ENCODE measurements at regions not wholly inside any gene's neighbourhood (a gene's known extent, or its start where the extent isn't known, plus 50 kb on each side); places are given as distances from the start of the nearest gene placed in this dataset.

DNA sequence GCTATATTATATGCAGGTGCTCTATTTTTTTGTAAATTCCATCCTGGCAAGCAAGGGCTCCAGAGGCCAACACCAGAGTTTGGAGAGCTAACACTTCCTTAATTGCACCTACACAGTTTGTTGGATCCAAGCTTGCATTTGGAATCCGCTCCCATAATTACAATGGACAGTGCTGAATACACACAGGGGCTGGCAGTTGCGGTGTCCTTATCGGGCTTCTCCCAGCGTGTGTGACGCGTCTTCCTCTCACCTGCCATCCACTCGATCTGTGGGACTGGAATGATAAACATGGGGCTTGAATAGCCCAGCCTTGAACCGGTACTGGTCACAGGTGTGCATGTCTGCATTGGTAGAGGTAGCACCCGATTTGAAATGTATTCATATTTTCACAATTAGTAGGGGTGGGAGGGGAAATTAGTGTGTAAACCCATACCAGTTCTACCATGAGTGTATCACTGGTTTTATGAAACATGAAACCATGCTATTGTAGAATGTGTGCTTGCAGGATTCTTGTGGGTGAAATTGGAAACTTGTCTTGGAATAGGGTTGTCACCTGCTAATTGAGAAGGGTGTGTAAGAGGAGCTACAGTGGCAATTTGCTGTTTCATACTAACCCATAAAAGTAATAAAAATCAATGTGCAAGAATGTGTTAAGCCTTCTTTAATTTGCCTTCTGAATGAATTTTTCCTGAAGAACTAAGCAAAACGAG is 316.5 kb downstream of the WDR11 start:
- TF ChIP-seq, protein P1, sequence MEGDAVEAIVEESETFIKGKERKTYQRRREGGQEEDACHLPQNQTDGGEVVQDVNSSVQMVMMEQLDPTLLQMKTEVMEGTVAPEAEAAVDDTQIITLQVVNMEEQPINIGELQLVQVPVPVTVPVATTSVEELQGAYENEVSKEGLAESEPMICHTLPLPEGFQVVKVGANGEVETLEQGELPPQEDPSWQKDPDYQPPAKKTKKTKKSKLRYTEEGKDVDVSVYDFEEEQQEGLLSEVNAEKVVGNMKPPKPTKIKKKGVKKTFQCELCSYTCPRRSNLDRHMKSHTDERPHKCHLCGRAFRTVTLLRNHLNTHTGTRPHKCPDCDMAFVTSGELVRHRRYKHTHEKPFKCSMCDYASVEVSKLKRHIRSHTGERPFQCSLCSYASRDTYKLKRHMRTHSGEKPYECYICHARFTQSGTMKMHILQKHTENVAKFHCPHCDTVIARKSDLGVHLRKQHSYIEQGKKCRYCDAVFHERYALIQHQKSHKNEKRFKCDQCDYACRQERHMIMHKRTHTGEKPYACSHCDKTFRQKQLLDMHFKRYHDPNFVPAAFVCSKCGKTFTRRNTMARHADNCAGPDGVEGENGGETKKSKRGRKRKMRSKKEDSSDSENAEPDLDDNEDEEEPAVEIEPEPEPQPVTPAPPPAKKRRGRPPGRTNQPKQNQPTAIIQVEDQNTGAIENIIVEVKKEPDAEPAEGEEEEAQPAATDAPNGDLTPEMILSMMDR (IDR thresholded peaks at IDR 0.05; ENCODE audit: low read depth, low read length) = no peak
- TF ChIP-seq POLR2A (IDR thresholded peaks at IDR 0.05; ENCODE audit: extremely low read depth, insufficient read length) (no peak), MAX (IDR thresholded peaks at IDR 0.05; ENCODE audit: low read depth, low read length) (no peak), MYC (IDR thresholded peaks at IDR 0.05; ENCODE audit: low read depth, low read length) (no peak)
